Chondrocyte (in vitro differentiated cells): ENCODE measurements at regions not wholly inside any gene's neighbourhood (a gene's known extent, or its start where the extent isn't known, plus 50 kb on each side); places are given as distances from the start of the nearest gene placed in this dataset.

Source experiments
- DNase-seq: peaks from one replicate; pipeline ENCODE4 v3.0.0; 2021; ENCODE audit warnings: mixed read lengths, low spot score
- H3K27ac Mint-ChIP-seq: one replicate; pipeline ENCODE4 v1.8.0; 2021; ENCODE audit warnings: mild to moderate bottlenecking, moderate library complexity, mixed read lengths; ENCODE audit not compliant: unreplicated experiment
- H3K27me3 Mint-ChIP-seq: 2 replicates; pipeline ENCODE4 v1.8.0; 2021; ENCODE audit warnings: low read depth, mixed read lengths
- H3K36me3 Mint-ChIP-seq: 2 replicates; pipeline ENCODE4 v1.8.0; 2021; ENCODE audit warnings: low read depth, mixed read lengths
- H3K4me1 Mint-ChIP-seq: 2 replicates; pipeline ENCODE4 v1.8.0; 2021; ENCODE audit warnings: low read depth, mild to moderate bottlenecking, mixed read lengths
- H3K4me3 Mint-ChIP-seq: one replicate; pipeline ENCODE4 v1.8.0; 2021; ENCODE audit warnings: mild to moderate bottlenecking, moderate library complexity, mixed read lengths; ENCODE audit not compliant: unreplicated experiment
- H3K9me3 Mint-ChIP-seq: 2 replicates; pipeline ENCODE4 v1.8.0; 2021; ENCODE audit warnings: low read depth, mixed read lengths
- TF ChIP-seq, protein P1 (sequence below): fragments of 200-600 bp; sonication (generic); IDR thresholded peaks from 2 replicates; pipeline ENCODE4 v1.5.0; 2021; ENCODE audit warnings: antibody characterized with exemption, mild to moderate bottlenecking, moderate library complexity

DNA sequence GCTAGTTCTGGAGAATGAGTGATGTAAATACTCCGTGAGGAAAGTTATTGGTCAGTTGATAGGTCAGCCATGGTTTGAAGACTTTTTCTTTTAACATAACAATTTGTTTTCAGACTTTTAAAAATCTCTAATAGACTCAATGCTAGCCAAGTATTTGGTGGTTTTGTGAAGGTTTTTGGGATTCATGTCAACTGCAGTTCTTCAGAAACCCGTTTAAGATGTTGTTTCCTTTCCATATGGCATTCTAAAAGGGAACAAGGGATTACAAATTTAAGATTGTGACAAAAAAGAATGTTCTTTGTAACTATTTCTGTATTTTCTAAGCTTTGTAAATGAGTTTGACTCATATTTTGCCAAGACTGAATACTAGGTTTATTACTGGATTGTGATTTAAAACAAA lies 281.7 kb upstream of the COL8A1 start:
- peaks cover 15% of the 10 kb centered on the region for H3K4me1 Mint-ChIP-seq
- H3K9me3 Mint-ChIP-seq: peaks cover 11% of the 10 kb centered on the region
- DNase-seq: no peak
- no peaks in the 10 kb centered on the region for H3K27me3 Mint-ChIP-seq
- TF ChIP-seq, protein P1, sequence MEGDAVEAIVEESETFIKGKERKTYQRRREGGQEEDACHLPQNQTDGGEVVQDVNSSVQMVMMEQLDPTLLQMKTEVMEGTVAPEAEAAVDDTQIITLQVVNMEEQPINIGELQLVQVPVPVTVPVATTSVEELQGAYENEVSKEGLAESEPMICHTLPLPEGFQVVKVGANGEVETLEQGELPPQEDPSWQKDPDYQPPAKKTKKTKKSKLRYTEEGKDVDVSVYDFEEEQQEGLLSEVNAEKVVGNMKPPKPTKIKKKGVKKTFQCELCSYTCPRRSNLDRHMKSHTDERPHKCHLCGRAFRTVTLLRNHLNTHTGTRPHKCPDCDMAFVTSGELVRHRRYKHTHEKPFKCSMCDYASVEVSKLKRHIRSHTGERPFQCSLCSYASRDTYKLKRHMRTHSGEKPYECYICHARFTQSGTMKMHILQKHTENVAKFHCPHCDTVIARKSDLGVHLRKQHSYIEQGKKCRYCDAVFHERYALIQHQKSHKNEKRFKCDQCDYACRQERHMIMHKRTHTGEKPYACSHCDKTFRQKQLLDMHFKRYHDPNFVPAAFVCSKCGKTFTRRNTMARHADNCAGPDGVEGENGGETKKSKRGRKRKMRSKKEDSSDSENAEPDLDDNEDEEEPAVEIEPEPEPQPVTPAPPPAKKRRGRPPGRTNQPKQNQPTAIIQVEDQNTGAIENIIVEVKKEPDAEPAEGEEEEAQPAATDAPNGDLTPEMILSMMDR: no peak
- no peak overlapping the region for H3K27ac Mint-ChIP-seq
- no peak overlapping the region for H3K4me3 Mint-ChIP-seq
- peaks cover 7% of the 10 kb centered on the region for H3K36me3 Mint-ChIP-seq

DNA sequence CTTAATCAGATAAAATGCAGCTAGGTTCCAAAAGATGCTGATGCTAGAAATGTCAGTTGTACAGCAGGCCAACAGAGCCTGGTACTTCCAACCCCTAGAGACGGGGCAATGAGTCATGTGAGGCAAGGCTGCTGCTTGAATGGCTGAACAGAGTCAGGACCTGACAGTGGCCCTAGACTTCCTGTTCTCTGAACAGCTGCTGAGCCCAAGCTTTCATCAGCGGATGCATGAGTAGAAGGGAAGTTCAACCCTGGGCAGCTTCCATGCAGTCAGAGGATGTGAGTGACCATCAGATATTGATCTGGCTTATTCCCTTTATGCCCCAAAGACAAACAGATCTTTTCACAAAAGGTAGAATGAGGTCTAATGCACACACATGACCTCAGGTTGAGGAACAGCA lies 282.9 kb upstream of the COL8A1 start:
- peaks cover 7% of the 10 kb centered on the region for H3K9me3 Mint-ChIP-seq
- no peak for DNase-seq
- H3K36me3 Mint-ChIP-seq: peaks cover 6% of the 10 kb centered on the region
- H3K27ac Mint-ChIP-seq: no peak overlapping the region
- TF ChIP-seq, protein P1: no peak
- H3K4me3 Mint-ChIP-seq: no peak overlapping the region
- no peaks in the 10 kb centered on the region for H3K27me3 Mint-ChIP-seq
- H3K4me1 Mint-ChIP-seq: peaks cover 23% of the 10 kb centered on the region

DNA sequence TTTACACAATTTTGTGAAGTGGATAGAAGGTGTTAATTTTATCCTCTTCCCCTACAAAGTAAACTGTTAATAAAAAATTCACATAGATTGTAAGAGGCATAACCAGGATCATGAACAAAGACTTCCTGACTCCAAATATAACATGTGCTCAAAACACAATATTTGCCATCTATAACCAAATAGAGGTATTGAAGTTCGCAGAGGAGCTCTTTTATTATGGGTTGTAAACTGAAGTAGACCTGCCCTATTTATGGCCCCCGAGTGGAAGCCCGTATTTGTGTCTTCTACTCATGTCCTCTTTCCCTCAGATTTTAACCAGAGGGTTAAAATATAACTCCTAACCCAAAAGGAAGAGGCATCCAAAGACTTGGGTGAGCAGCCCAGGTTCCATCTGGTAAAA lies 285.6 kb upstream of the COL8A1 start:
- H3K27me3 Mint-ChIP-seq: no peaks in the 10 kb centered on the region
- H3K4me1 Mint-ChIP-seq: peaks cover 23% of the 10 kb centered on the region
- no peak for DNase-seq
- peaks cover 5% of the 10 kb centered on the region for H3K36me3 Mint-ChIP-seq
- H3K9me3 Mint-ChIP-seq: no peaks in the 10 kb centered on the region
- no peak overlapping the region for H3K4me3 Mint-ChIP-seq
- TF ChIP-seq, protein P1: no peak
- H3K27ac Mint-ChIP-seq: no peak overlapping the region

DNA sequence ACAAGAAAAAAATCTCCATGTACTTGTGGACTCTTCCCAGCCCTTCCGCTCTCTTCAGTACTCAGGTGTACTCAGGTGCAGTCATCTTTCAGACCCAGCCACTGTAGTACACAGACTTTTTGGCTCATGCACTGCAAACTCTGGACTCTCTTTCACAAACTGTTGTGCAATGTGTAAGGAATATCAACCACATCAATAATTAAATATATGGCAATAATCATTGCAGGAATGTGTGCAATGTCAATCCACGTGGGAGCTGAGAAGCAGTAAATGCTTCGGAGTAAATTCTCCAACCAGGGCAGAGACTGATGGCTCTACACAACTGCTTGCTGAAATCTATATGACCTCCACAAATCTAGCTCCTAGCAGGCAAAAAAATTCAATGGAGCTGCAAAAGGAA lies 287.3 kb upstream of the COL8A1 start:
- no peak overlapping the region for H3K4me3 Mint-ChIP-seq
- H3K36me3 Mint-ChIP-seq: peaks cover 2% of the 10 kb centered on the region
- no peaks in the 10 kb centered on the region for H3K27me3 Mint-ChIP-seq
- TF ChIP-seq, protein P1: no peak
- H3K9me3 Mint-ChIP-seq: no peaks in the 10 kb centered on the region
- DNase-seq: no peak
- H3K27ac Mint-ChIP-seq: no peak overlapping the region
- peaks cover 21% of the 10 kb centered on the region for H3K4me1 Mint-ChIP-seq

DNA sequence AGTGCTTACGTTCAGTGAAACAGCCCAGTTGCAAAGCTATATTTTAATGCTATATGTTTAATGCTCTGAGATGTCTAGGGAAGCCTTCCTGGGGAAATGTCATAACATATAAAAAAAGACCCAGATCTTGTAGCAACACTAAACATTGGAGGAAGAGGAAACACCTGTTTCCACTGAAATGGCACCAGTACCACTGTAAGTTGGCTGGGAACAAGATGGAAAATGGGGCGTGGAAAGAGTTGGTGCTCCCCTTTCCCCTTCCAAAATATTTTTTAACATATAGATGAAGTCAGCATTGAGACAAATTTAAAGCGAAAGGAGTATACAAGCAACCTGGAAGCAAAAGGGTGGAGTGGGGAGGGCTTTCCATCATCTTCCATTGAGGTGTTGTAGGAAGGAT lies 289.9 kb upstream of the COL8A1 start:
- TF ChIP-seq, protein P1: no peak
- no peak for DNase-seq
- peaks cover 39% of the 10 kb centered on the region for H3K4me1 Mint-ChIP-seq
- no peak overlapping the region for H3K27ac Mint-ChIP-seq
- H3K9me3 Mint-ChIP-seq: no peaks in the 10 kb centered on the region
- no peak overlapping the region for H3K4me3 Mint-ChIP-seq
- peaks cover 2% of the 10 kb centered on the region for H3K36me3 Mint-ChIP-seq
- no peaks in the 10 kb centered on the region for H3K27me3 Mint-ChIP-seq
